Mesenchymal stem cell (in vitro differentiated cells and primary cell): ENCODE measurements at regions not wholly inside any gene's neighbourhood (a gene's known extent, or its start where the extent isn't known, plus 50 kb on each side); places are given as distances from the start of the nearest gene placed in this dataset.
"Not testable (repeated sequence)": the region's sequence is repeated elsewhere in the genome, so short reads cannot be mapped to it uniquely, and the experiment has no call there.

ENCODE experiments used
- DNase-seq: peaks from one replicate; pipeline ENCODE4 v3.0.0-alpha.2; 2013
- H2AFZ ChIP-seq: one replicate; pipeline ENCODE4 v1.6.1; 2013; ENCODE audit warnings: low read depth, mild to moderate bottlenecking, control low read depth, inconsistent platforms, low read length, moderate library complexity
- H2AK5ac ChIP-seq: 2 replicates; pipeline ENCODE4 v1.6.1; 2013; ENCODE audit warnings: low read length, moderate library complexity, mild to moderate bottlenecking, inconsistent platforms; ENCODE audit not compliant: severe bottlenecking
- H2BK120ac ChIP-seq: one replicate; pipeline ENCODE4 v1.6.1; 2013; ENCODE audit warnings: low read depth, mild to moderate bottlenecking, inconsistent platforms, low read length, moderate library complexity
- H2BK12ac ChIP-seq, 2 experiments: one replicate each; pipeline ENCODE4 v1.6.1; 2013; ENCODE audit warnings: inconsistent platforms in 2 of 2, low read length in 2 of 2, mild to moderate bottlenecking in 2 of 2, moderate library complexity in 2 of 2, control low read depth in 1 of 2
- H2BK15ac ChIP-seq: one replicate; pipeline ENCODE4 v1.6.1; 2013; ENCODE audit warnings: mild to moderate bottlenecking, low read depth, inconsistent platforms; ENCODE audit not compliant: poor library complexity, severe bottlenecking
- H2BK5ac ChIP-seq: 2 replicates; pipeline ENCODE4 v1.6.1; 2013; ENCODE audit warnings: low read depth, mild to moderate bottlenecking, low read length, control low read depth, inconsistent platforms; ENCODE audit not compliant: poor library complexity, severe bottlenecking
- H3K14ac ChIP-seq, 2 experiments: one replicate each; pipeline ENCODE4 v1.6.1; 2013; ENCODE audit warnings: inconsistent platforms in 2 of 2, low read length in 2 of 2, control low read depth in 1 of 2, mild to moderate bottlenecking in 1 of 2, moderate library complexity in 1 of 2
- H3K18ac ChIP-seq, 2 experiments: one replicate each; pipeline ENCODE4 v1.6.1; 2013; ENCODE audit warnings: inconsistent platforms in 2 of 2, low read length in 2 of 2, control low read depth in 1 of 2, low read depth in 1 of 2, mild to moderate bottlenecking in 1 of 2
- H3K23ac ChIP-seq, 2 experiments: one replicate each; pipeline ENCODE4 v1.6.1; 2013; ENCODE audit warnings: inconsistent platforms in 2 of 2, low read length in 2 of 2, mild to moderate bottlenecking in 2 of 2, moderate library complexity in 2 of 2, control low read depth in 1 of 2
- H3K27ac ChIP-seq: 2 replicates; pipeline ENCODE4 v1.5.1; 2013; ENCODE audit warnings: mild to moderate bottlenecking, moderate library complexity, low read length, control low read depth, inconsistent platforms; ENCODE audit not compliant: poor library complexity, severe bottlenecking
- H3K27me3 ChIP-seq, 2 experiments: 2 replicates each; pipeline versions ENCODE4 v1.6.1 to v1.7.0; 2013; ENCODE audit warnings: low read length in 2 of 2, mild to moderate bottlenecking in 2 of 2, moderate library complexity in 2 of 2, control low read depth in 1 of 2, inconsistent platforms in 1 of 2; ENCODE audit not compliant: control insufficient read depth in 1 of 2, insufficient read depth in 1 of 2
- H3K36me3 ChIP-seq, 2 experiments: 2 replicates each; pipeline versions ENCODE4 v1.6.1 to v1.7.0; 2013; ENCODE audit warnings: low read length in 2 of 2, control low read depth in 1 of 2, inconsistent platforms in 1 of 2, low read depth in 1 of 2, mild to moderate bottlenecking in 1 of 2; ENCODE audit not compliant: insufficient read depth in 2 of 2, control insufficient read depth in 1 of 2
- H3K4ac ChIP-seq, 2 experiments: one replicate each; pipeline ENCODE4 v1.6.1; 2013; ENCODE audit warnings: inconsistent platforms in 2 of 2, low read length in 2 of 2, mild to moderate bottlenecking in 2 of 2, moderate library complexity in 2 of 2, control low read depth in 1 of 2, low read depth in 1 of 2
- H3K4me1 ChIP-seq: 2 replicates; pipeline ENCODE4 v1.6.1; 2013; ENCODE audit warnings: low read depth, low read length, control low read depth; ENCODE audit not compliant: control insufficient read depth, insufficient read depth
- H3K4me2 ChIP-seq: 2 replicates; pipeline ENCODE4 v1.6.1; 2013; ENCODE audit warnings: low read length, mild to moderate bottlenecking, inconsistent platforms; ENCODE audit not compliant: poor library complexity, severe bottlenecking
- H3K4me3 ChIP-seq, 2 experiments: 2 replicates each; pipeline versions ENCODE4 v1.5.1 to v1.7.0; 2013; ENCODE audit warnings: low read length in 2 of 2, mild to moderate bottlenecking in 2 of 2, control low read depth in 1 of 2, low read depth in 1 of 2; ENCODE audit not compliant: insufficient read depth in 1 of 2
- H3K79me1 ChIP-seq: replicated peaks from 2 replicates; pipeline ENCODE4 v1.6.1; 2013; ENCODE audit warnings: mild to moderate bottlenecking, control low read depth, low read length, inconsistent platforms; ENCODE audit not compliant: poor library complexity, severe bottlenecking
- H3K9ac ChIP-seq: 2 replicates; pipeline ENCODE4 v1.7.0; 2013; ENCODE audit warnings: mild to moderate bottlenecking, low read length, moderate library complexity
- H3K9me3 ChIP-seq: 2 replicates; pipeline ENCODE4 v1.7.0; 2013; ENCODE audit warnings: mild to moderate bottlenecking, low read length; ENCODE audit not compliant: control insufficient read depth
- H4K8ac ChIP-seq: one replicate; pipeline ENCODE4 v1.6.1; 2013; ENCODE audit warnings: inconsistent platforms, mild to moderate bottlenecking, low read length, moderate library complexity
- H4K91ac ChIP-seq: one replicate; pipeline ENCODE4 v1.6.1; 2013; ENCODE audit warnings: mild to moderate bottlenecking, low read length, inconsistent platforms
- WGBS: methylation state at CpG from one replicate; pipeline ENCODE4 v1.1.7; 2013; ENCODE audit warnings: mixed read lengths; 5-methylcytosine and 5-hydroxymethylcytosine counted together

- H2AFZ ChIP-seq, result no peak overlapping the region
- H3K4me1 ChIP-seq, result no peaks in the 10 kb centered on the region
- no peak overlapping the region for H3K23ac ChIP-seq
- DNase-seq, result no peak
- no peak overlapping the region for H3K4ac ChIP-seq
- no peak overlapping the region for H2BK120ac ChIP-seq
- no peak overlapping the region for H3K14ac ChIP-seq
- no peak overlapping the region for H2BK5ac ChIP-seq
- no peak overlapping the region for H3K4me2 ChIP-seq
- peaks cover 4% of the 10 kb centered on the region for H3K79me1 ChIP-seq
- H2BK15ac ChIP-seq, result no peak overlapping the region
- H4K91ac ChIP-seq, result no peak overlapping the region
- 70% methylated on average over 4 of the region's 4 CpGs for whole genome bisulfite sequencing
- no peaks in the 10 kb centered on the region for H3K36me3 ChIP-seq
- no peak overlapping the region for H3K9ac ChIP-seq
- H3K27me3 ChIP-seq, result no peaks in the 10 kb centered on the region
- no peak overlapping the region for H3K18ac ChIP-seq
- H2AK5ac ChIP-seq, result no peak overlapping the region
- no peak overlapping the region for H4K8ac ChIP-seq
- H3K27ac ChIP-seq, result no peak overlapping the region
- no peak overlapping the region for H2BK12ac ChIP-seq
- peaks cover 6% of the 10 kb centered on the region for H3K9me3 ChIP-seq
- no peak overlapping the region for H3K4me3 ChIP-seq
Measured at GRCh38 chr5:74974451-74975091, 77.8 kb downstream of the GCNT4 start.

GRCh38 chr5:74973694-74974093, 78.7 kb downstream of the GCNT4 start:
- no peak for DNase-seq
- H2AK5ac ChIP-seq, result no peak overlapping the region
- H3K27me3 ChIP-seq, result no peaks in the 10 kb centered on the region
- no peak overlapping the region for H2BK12ac ChIP-seq
- no peak overlapping the region for H2BK120ac ChIP-seq
- no peak overlapping the region for H3K4me3 ChIP-seq
- no peak overlapping the region for H3K9ac ChIP-seq
- no peak overlapping the region for H3K14ac ChIP-seq
- 90% methylated on average over 2 of the region's 2 CpGs for WGBS
- no peak overlapping the region for H3K27ac ChIP-seq
- H3K4ac ChIP-seq, result no peak overlapping the region
- H3K36me3 ChIP-seq, result no peaks in the 10 kb centered on the region
- no peak overlapping the region for H2BK5ac ChIP-seq
- H2AFZ ChIP-seq, result no peak overlapping the region
- H3K4me2 ChIP-seq, result no peak overlapping the region
- peaks cover 4% of the 10 kb centered on the region for H3K79me1 ChIP-seq
- H4K8ac ChIP-seq, result no peak overlapping the region
- H3K18ac ChIP-seq, result no peak overlapping the region
- H3K4me1 ChIP-seq, result no peaks in the 10 kb centered on the region
- H2BK15ac ChIP-seq, result no peak overlapping the region
- no peak overlapping the region for H3K23ac ChIP-seq
- H4K91ac ChIP-seq, result no peak overlapping the region
- H3K9me3 ChIP-seq, result peaks cover 6% of the 10 kb centered on the region

GRCh38 chr5:74971947-74972460, 80.4 kb downstream of the GCNT4 start:
- peaks cover 6% of the 10 kb centered on the region for H3K9me3 ChIP-seq
- H3K27me3 ChIP-seq, result no peaks in the 10 kb centered on the region
- H2BK12ac ChIP-seq, result no peak overlapping the region
- no peak overlapping the region for H3K14ac ChIP-seq
- no peak overlapping the region for H4K91ac ChIP-seq
- no peak overlapping the region for H3K4me2 ChIP-seq
- H2AK5ac ChIP-seq, result no peak overlapping the region
- no peaks in the 10 kb centered on the region for H3K36me3 ChIP-seq
- H3K79me1 ChIP-seq, result peaks cover 4% of the 10 kb centered on the region
- no peak for DNase-seq
- 95% methylated on average over 2 of the region's 3 CpGs for WGBS
- H3K23ac ChIP-seq, result no peak overlapping the region
- no peak overlapping the region for H3K4ac ChIP-seq
- H3K27ac ChIP-seq, result no peak overlapping the region
- no peak overlapping the region for H4K8ac ChIP-seq
- H2AFZ ChIP-seq, result no peak overlapping the region
- H3K4me1 ChIP-seq, result no peaks in the 10 kb centered on the region
- H3K9ac ChIP-seq, result no peak overlapping the region
- H2BK15ac ChIP-seq, result no peak overlapping the region
- no peak overlapping the region for H2BK5ac ChIP-seq
- H3K18ac ChIP-seq, result no peak overlapping the region
- no peak overlapping the region for H3K4me3 ChIP-seq
- no peak overlapping the region for H2BK120ac ChIP-seq

- not testable (repeated sequence) for H3K79me1 ChIP-seq, H3K18ac ChIP-seq, H2BK120ac ChIP-seq, H3K14ac ChIP-seq, H3K4me2 ChIP-seq, H3K36me3 ChIP-seq, H3K23ac ChIP-seq, H3K4ac ChIP-seq, H2AFZ ChIP-seq, H4K91ac ChIP-seq, H3K4me1 ChIP-seq, H3K27ac ChIP-seq, H2BK15ac ChIP-seq, H2AK5ac ChIP-seq, H2BK5ac ChIP-seq, H2BK12ac ChIP-seq, DNase-seq, H3K4me3 ChIP-seq, H3K9ac ChIP-seq, H3K9me3 ChIP-seq, H4K8ac ChIP-seq, H3K27me3 ChIP-seq
- WGBS, result 89% methylated on average over 5 of the region's 8 CpGs
Measured at GRCh38 chr5:74970891-74971290, 81.5 kb downstream of the GCNT4 start.
